ENCODE measurements at regions not wholly inside any gene's neighbourhood (a gene's known extent, or its start where the extent isn't known, plus 50 kb on each side); places are given as distances from the start of the nearest gene placed in this dataset.
"Not testable (repeated sequence)": the region's sequence is repeated elsewhere in the genome, so short reads cannot be mapped to it uniquely, and the experiment has no call there.

GRCh38 chrX:823073-823472 is 192.5 kb downstream of the SHOX start:
- TF ChIP-seq EZH2phosphoT487 (IDR thresholded peaks at IDR 0.05; ENCODE audit: borderline replicate concordance, low read length); CTCF (conservative IDR thresholded peaks at IDR 0.05; ENCODE audit: low read depth, low read length); EZH2 (IDR thresholded peaks at IDR 0.05; ENCODE audit: low read length, unreplicated experiment): not testable (repeated sequence)

All from PC-3 (cell line).